ENCODE measurements at regions not wholly inside any gene's neighbourhood (a gene's known extent, or its start where the extent isn't known, plus 50 kb on each side); places are given as distances from the start of the nearest gene placed in this dataset.

- TF ChIP-seq ZNF48 (tag by site-specific recombination; IDR thresholded peaks at IDR 0.05) (no peak), ZNF580 (tag by site-specific recombination; IDR thresholded peaks at IDR 0.05) (no peak), ZNF311 (tag by site-specific recombination; IDR thresholded peaks at IDR 0.05; ENCODE audit: borderline replicate concordance) (no peak)
- TF ChIP-seq, protein P1, sequence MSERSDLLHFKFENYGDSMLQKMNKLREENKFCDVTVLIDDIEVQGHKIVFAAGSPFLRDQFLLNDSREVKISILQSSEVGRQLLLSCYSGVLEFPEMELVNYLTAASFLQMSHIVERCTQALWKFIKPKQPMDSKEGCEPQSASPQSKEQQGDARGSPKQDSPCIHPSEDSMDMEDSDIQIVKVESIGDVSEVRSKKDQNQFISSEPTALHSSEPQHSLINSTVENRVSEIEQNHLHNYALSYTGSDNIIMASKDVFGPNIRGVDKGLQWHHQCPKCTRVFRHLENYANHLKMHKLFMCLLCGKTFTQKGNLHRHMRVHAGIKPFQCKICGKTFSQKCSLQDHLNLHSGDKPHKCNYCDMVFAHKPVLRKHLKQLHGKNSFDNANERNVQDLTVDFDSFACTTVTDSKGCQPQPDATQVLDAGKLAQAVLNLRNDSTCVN (tag by site-specific recombination; optimal IDR thresholded peaks at IDR 0.05): no peak
These were observed 112.5 kb downstream of the ALX1 start (continued) for GRCh38 chr12:85392508-85392907.

GRCh38 chr12:85393606-85394005 is 113.6 kb downstream of the ALX1 start:
- Histone ChIP-seq H3K36me3 (ENCODE audit: control insufficient read depth in 2 of 2, insufficient read depth in 1 of 2, low read length in 2 of 2) (no peaks in the 10 kb centered on the region), H3K9me3 (ENCODE audit: control insufficient read depth, insufficient read depth, low read depth, low read length) (no peaks in the 10 kb centered on the region), H3K27ac (ENCODE audit: extremely low read depth, low read depth, low read length) (no peak overlapping the region), H3K4me3 (ENCODE audit: low read depth, low read length) (no peak overlapping the region), H3K4me1 (ENCODE audit: control insufficient read depth, insufficient read depth, low read length) (no peaks in the 10 kb centered on the region)
- ChIA-PET POLR2A (no interaction called here), CTCF (interaction anchor here (0.8 kb wide), 1 partner anchor 44 kb away, joined by 3 read pairs; no protein-coding TSS in a partner anchor)
- TF ChIP-seq EGR2 (tag by site-specific recombination; IDR thresholded peaks at IDR 0.05; ENCODE audit: low read depth) (no peak), ZNF416 (tag by site-specific recombination; IDR thresholded peaks at IDR 0.05) (no peak), ZNF677 (tag by site-specific recombination; IDR thresholded peaks at IDR 0.05) (no peak), ZBTB6 (tag by site-specific recombination; IDR thresholded peaks at IDR 0.05) (no peak), ZNF768 (tag by site-specific recombination; IDR thresholded peaks at IDR 0.05) (no peak)

DNA sequence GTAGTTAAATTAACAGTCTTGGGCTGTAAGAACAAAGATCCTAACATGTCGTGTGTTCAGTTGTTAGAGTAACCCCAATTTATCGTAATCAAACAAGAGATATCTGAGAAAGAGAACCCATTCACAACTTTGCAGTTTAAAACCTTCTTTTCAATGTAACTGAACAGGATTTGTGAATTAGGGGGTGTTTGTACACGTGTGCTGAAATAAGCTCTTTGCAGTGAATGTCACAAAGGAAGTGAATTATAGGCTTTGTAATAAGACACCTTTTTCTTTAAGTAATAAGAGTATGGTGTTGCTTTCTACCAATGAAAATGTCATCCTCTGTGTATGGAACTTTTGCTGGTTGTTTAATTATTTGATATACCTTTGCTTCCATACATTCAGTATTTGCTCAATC is 114.0 kb downstream of the ALX1 start:
- Histone ChIP-seq H3K27ac (ENCODE audit: extremely low read depth, low read depth, low read length) (no peak overlapping the region), H3K36me3 (ENCODE audit: control insufficient read depth in 2 of 2, insufficient read depth in 1 of 2, low read length in 2 of 2) (no peaks in the 10 kb centered on the region), H3K9me3 (ENCODE audit: control insufficient read depth, insufficient read depth, low read depth, low read length) (no peaks in the 10 kb centered on the region), H3K4me1 (ENCODE audit: control insufficient read depth, insufficient read depth, low read length) (no peaks in the 10 kb centered on the region), H3K4me3 (ENCODE audit: low read depth, low read length) (no peak overlapping the region)
- POLR2A ChIA-PET: no interaction called here
- no peak for TF ChIP-seq ZNF785 (tag by site-specific recombination; IDR thresholded peaks at IDR 0.05)
- TF ChIP-seq ZNF677 (tag by site-specific recombination; IDR thresholded peaks at IDR 0.05): no peak
- no peak for TF ChIP-seq GLI4 (tag by site-specific recombination; IDR thresholded peaks at IDR 0.05)
- no peak for TF ChIP-seq ZNF777 (tag by site-specific recombination; IDR thresholded peaks at IDR 0.05; ENCODE audit: borderline replicate concordance)
- TF ChIP-seq ZFP3 (tag by site-specific recombination; IDR thresholded peaks at IDR 0.05; ENCODE audit: low read depth): no peak
- TF ChIP-seq MEIS1 (CRISPR knock-in tag; IDR thresholded peaks at IDR 0.05; ENCODE audit: borderline replicate concordance): no peak
- no peak for TF ChIP-seq ZNF704 (tag by site-specific recombination; IDR thresholded peaks at IDR 0.05)
- TF ChIP-seq ZNF629 (tag by site-specific recombination; IDR thresholded peaks at IDR 0.05): no peak
- TF ChIP-seq HOXA7 (CRISPR knock-in tag; IDR thresholded peaks at IDR 0.05; ENCODE audit: borderline replicate concordance): no peak
- TF ChIP-seq ZNF561 (tag by site-specific recombination; IDR thresholded peaks at IDR 0.05; ENCODE audit: borderline replicate concordance): no peak
- no peak for TF ChIP-seq ZNF768 (tag by site-specific recombination; IDR thresholded peaks at IDR 0.05)
- TF ChIP-seq ZNF488 (tag by site-specific recombination; IDR thresholded peaks at IDR 0.05): no peak
- TF ChIP-seq ZSCAN30 (tag by site-specific recombination; IDR thresholded peaks at IDR 0.05): no peak
- TF ChIP-seq KLF17 (tag by site-specific recombination; IDR thresholded peaks at IDR 0.05): no peak
- TF ChIP-seq, protein P2, sequence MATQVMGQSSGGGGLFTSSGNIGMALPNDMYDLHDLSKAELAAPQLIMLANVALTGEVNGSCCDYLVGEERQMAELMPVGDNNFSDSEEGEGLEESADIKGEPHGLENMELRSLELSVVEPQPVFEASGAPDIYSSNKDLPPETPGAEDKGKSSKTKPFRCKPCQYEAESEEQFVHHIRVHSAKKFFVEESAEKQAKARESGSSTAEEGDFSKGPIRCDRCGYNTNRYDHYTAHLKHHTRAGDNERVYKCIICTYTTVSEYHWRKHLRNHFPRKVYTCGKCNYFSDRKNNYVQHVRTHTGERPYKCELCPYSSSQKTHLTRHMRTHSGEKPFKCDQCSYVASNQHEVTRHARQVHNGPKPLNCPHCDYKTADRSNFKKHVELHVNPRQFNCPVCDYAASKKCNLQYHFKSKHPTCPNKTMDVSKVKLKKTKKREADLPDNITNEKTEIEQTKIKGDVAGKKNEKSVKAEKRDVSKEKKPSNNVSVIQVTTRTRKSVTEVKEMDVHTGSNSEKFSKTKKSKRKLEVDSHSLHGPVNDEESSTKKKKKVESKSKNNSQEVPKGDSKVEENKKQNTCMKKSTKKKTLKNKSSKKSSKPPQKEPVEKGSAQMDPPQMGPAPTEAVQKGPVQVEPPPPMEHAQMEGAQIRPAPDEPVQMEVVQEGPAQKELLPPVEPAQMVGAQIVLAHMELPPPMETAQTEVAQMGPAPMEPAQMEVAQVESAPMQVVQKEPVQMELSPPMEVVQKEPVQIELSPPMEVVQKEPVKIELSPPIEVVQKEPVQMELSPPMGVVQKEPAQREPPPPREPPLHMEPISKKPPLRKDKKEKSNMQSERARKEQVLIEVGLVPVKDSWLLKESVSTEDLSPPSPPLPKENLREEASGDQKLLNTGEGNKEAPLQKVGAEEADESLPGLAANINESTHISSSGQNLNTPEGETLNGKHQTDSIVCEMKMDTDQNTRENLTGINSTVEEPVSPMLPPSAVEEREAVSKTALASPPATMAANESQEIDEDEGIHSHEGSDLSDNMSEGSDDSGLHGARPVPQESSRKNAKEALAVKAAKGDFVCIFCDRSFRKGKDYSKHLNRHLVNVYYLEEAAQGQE (tag by site-specific recombination; IDR thresholded peaks at IDR 0.05): no peak
- no peak for TF ChIP-seq ZFP41 (tag by site-specific recombination; IDR thresholded peaks at IDR 0.05; ENCODE audit: borderline replicate concordance)
- CTCF ChIA-PET: interaction anchor here (0.8 kb wide), 1 partner anchor 44 kb away, joined by 3 read pairs; no protein-coding TSS in a partner anchor

Measured in HEK293 (cell line).